GM18520 (cell line): ENCODE measurements at regions not wholly inside any gene's neighbourhood (a gene's known extent, or its start where the extent isn't known, plus 50 kb on each side); places are given as distances from the start of the nearest gene placed in this dataset.
"Not testable (repeated sequence)": the region's sequence is repeated elsewhere in the genome, so short reads cannot be mapped to it uniquely, and the experiment has no call there.

ENCODE experiments used
- ATAC-seq: cut with Tn5 transposase; IDR thresholded peaks from one replicate; pipeline ENCODE4 v1.9.1; 2021; ENCODE audit not compliant: unreplicated experiment

DNA sequence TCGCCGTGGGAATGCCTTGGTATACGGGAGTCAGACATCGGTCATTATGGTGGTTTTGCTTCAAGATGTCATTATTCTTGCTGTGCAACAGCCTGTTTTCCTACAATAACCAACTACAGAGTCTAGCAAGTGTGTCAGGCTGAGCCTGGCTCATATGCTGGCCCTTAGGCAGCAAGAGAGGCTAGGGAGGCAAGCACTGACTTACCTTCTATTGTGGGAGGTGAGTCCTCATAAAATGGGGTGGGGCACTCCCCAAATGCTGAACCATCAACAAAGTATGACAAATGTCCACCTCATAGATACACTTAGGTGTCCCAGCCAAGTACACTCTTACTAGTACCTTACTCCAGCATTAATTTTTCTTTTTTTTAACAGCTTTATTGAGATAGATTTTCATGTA lies 77.0 kb upstream of the ATL2 start:
- no peak for ATAC-seq

DNA sequence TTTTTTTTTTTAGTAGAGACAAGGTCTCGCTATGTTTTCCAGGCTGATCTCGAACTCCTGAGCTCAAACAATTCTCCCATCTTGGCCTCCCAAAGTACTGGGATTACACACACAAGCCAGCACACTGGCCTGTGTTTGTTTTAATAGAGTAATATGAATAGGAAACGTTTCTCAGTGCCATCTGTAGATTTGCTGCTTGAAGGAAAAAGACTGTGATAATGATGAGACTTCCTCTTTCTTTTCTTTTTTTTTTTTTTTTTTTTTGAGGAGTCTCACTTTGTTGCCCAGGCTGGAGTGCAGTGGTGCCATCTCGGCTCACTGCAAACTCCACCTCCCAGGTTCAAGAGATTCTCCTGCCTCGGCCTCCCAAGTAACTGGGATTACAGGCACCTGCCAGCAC lies 74.7 kb upstream of the ATL2 start:
- not testable (repeated sequence) for ATAC-seq

DNA sequence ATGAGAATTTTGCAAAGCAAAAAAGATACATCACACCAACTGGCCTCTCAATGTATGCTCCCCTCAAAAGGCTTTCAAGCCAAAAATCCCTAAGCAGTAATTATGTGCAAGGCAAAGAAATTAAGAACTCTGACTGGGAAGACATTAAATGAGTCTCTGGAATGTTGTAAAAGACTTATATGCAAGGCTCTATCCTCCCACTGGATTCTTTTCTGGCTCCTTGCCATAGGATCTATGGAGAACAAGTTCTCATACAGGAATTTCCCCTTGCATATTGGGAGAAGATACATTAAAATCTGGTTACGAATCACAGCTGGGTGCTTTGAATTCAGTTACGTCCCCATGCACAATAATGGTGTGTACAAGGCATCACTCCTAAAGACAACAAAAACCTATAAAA lies 73.4 kb upstream of the ATL2 start:
- ATAC-seq = no peak

DNA sequence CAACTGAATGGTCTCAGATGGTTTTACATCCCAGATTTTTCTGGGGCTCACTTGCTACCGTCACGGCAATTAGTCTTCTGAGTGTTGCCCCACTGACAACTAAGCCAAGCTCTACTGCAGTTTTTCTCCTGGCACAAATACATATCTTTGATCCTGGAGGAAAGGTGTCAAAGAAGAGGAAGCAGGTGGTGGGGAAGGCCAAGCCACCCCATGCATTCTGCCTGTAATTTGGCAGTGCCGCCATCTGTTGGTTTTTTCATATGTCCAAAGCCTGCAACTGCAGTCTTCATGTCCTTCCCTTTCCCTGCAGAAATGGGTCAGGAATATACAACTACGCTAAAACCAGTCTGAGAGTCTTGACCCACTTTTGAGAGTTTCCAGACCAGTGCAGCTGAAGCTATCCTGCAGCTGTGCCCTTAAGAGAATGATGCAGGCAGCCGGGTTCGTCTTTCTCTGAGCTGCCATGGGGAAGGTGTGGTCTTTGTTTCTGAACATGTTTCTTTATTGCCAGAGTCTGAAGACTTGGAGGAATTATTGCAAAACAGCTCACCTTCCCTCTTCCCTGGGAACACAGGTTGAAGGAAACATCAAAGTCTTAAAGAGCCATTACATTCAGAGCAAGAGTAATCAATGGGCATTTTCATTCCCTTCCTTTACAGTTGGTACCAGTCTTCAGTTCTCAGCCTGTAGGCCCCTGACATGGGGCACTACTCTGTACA lies 71.8 kb upstream of the ATL2 start:
- ATAC-seq = no peak

DNA sequence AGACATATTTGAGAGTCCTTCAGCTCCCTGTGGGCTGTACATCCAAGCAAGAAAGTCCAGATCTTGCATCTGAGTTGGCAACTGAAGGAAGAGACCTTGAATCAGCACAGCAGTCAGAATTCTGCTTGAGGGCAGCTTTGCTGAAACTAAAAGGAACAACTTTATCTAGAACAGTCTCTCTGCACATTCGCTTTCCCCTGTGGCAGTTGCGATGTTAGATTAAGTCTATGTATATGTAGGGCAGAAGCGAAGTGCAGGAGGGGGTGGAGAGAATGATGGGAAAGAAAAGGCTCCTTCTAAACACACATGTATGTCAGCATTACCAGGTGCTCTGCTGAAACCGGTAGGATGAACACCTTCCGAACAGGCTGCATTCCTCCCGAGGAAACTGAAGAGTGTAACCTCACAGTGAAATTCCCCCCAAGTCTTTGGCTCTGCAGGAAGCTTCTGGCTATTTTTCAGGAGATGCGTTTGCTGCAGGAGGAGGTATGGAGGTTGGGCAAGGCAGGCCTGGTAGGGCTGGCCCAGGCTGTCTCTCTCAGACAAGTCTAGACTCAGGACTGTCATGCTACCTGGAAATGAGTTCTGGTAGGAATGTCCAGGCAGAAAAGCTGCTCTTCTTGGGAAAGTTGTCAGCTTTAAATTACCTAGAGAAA lies 70.0 kb upstream of the ATL2 start:
- no peak for ATAC-seq

DNA sequence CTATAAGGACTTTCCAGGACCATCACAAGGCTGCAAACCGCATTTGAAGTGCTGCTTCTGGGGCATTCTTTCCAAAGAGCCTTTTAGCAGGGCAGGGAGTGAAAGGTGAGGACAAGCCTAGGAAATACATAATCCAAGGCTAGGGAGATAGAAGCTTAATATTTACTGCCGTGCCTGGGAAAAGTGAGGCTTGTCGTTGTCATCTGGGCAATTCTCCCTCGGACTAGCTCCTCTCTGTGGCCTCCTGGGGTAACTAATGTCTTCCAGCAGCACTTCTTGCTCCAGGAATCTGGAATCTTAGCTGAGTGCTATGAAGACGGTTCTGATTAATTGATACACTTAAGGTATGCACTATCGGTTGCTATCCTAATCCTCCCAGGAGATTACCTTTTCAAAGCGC lies 69.3 kb upstream of the ATL2 start:
- ATAC-seq = no peak

DNA sequence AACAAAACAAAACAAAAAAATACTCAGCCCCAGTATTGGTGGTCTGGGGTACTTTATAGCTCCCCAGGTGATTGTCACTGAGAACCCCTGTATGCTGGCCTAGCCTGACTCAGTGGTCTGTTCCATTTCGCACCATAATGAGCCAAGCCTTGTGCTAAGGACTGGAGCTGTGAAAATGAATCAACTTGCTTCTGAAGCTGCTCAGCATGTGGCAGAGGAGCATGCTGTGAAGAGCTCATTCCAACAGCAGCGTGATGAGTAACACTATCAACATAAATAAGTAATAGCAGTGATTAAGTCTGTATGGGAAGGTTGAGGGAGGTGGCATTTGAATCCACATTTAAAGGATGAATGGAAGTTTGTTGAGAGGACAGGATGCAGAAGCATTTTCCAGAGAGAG lies 67.2 kb upstream of the ATL2 start:
- ATAC-seq = no peak

DNA sequence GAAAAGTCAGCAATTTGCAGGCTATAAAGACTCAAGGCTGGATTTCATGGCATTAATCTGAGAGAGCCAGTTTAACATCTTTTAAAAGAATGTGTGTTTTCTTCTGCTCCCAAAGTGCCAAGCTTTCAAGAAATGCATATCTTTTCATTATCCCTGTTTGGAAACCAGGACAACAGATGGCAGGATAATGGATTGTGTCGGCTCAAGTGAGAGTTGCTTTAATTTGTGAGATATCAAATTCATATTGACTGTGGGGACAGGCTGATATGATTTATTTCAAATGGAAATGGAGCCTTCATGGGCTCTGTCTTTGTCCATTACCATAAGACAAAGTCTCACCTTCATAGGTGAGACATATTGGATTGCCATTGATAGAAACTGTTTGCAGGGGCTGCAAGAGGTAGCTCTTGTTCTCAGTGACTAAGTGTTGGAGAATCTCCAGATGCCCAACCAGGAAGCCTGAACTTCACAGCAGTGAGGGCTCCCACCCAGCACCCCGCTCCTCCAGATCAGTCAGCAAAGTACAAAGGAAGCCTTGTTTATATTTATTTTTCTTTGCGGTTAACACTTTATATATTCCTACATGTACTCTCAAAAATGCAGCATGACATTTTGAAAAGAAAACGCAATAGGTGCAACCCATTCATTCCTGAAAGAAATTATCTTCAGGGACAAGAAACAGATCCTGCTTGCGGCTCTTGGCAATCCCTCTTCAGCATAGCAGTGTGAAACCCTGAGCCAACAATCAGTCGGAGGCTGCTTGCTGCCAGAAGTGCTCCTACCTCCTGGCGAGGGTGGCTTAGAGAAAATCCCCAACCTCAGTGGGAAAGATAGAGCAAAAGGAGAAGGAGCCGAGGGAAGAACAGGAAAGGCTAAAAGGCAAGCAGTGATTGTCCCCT lies 65.8 kb upstream of the ATL2 start:
- no peak for ATAC-seq

DNA sequence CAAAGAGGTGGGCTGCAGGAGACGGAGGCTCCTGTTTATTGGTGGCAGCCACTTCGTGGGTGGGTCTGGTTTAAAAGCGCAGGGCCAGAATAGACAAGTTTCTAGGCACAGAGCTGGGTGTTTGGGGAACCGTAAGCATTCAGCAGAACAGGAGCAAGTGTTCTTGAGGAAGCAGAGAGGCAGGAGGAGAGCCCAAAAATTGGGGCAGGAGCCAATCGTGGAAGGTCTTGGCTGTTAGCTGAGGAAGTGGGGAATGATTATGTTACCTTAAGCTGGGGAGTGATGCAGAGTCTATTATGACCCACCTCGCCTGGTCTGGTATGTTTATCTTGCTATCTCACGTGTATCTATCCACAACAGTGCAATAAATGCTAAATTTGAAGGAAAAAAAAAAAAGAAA lies 64.3 kb upstream of the ATL2 start:
- ATAC-seq = no peak

DNA sequence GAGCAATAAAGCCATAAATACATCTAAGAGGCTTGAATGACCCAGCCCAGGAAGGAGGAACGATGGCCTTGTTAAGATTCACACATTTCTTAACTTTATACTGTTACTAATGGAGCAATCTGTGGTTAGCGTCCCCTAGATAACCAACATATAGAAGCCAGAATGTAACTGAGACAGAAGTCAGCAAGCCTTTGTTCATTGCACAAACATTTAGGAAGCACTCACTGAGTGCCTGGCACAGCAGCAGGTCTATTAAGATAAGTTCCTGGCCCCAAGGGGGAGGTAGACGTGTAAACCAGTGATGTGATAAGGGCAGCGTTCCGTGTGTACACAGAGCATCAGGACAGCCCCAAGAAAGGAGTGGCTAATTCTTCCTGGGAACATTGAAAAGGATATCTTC lies 63.6 kb upstream of the ATL2 start:
- no peak for ATAC-seq

DNA sequence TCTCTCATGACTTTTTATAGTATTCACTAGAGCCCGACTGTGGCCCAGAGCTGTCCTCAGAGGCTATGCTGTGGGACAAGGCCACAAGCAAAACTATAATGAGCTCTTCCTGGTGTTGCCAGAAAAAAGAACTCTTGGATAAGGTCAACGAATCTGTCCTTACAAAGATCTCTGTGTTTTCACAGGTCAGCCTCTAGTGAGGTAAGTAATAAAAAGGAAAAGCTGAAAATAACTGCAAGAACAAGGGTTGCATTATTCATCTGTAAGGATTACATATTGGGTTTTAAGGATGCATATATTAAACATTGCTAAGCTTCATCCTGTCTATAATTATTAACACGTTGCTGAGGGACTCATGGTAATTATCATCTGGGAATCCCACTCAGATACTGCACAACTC lies 62.8 kb upstream of the ATL2 start:
- no peak for ATAC-seq

DNA sequence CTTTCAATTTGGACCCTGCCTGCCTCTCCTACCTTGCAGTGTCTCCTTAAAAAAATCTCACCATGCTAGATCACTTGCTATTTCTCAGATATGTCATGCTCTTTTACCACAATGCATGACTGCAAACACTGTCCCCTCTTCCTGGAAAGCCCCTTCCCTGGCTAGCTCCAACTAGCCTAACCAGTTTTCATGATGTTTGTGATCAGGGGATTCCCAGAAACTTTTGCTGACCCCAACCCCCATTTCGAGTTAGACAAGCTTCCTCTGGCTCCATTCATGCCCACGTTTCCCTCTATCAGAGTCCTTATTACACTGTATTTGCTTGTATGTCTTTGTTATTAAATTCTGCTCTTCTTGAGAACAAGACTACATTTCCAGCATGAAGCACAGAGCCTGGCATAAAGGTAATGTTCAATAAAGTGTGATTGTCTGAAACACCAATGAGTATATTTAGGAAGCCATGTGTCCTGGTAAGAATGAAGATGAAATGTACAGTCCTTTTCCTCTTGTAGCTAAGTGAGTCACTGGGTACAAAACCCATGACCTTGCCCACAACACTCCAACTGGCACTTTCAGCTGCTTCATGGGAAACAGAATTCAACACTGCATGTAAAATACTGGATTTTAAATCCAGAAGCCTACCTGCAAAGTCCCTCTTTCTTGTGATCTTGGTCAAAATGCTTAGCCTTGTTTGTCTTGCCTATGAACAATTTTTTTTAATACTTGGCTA lies 62.0 kb upstream of the ATL2 start:
- ATAC-seq = peak; percentile 63

DNA sequence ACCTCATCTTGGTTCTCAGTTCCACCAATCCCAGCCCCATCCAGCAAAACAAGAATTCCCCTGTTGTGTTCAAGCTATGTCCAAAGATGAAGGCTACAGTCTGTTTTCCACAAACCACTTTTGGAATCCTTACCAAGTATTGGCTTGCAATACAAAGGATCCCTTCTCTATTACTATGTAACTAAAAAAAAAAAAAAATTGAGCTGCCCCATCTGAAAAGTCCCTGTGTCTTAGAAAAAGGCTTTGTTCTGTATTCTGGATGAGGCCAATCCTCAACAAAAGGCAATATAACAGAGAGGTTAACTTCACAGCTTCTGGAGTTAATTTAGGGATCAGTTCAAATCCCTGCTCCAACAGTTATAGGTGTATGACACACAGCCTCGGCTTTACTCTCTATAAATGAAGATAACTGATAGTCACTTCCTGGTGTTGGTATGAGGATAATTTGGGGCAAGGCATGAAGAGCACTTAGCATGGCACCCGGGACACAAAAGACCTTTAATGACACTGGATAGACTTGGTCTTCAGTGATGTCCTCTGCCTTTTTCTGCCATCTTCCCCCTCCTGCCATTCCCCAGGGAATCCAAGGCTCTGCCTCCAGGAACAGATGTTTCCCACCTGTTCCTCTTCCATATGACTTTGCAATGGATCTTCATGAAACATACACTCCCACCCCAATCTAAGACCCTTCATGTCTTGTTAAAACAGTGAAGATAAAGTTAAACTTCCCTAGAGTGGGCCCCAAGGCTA lies 61.2 kb upstream of the ATL2 start:
- ATAC-seq = peak; percentile 4

DNA sequence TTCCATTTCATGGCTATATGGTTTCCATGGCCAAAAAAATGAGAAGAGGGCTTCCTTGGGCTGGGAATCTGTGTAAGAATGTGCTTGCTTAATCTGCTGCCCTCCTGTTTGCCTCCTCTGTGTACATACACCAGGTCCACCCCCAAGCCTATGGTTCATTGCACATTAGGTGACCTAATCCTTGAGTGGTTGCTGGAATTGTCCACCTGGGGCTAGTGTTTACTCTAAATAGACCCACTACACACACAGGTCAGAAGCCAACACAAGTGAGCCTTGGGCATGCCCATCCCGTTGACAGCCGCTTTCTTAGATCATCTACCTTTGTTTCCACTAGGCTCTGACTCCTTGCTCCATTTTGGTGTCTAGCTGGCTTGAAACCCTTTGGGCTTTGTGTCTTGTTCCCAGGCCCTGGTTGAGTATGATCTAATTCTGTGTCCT lies 59.2 kb upstream of the ATL2 start:
- no peak for ATAC-seq

DNA sequence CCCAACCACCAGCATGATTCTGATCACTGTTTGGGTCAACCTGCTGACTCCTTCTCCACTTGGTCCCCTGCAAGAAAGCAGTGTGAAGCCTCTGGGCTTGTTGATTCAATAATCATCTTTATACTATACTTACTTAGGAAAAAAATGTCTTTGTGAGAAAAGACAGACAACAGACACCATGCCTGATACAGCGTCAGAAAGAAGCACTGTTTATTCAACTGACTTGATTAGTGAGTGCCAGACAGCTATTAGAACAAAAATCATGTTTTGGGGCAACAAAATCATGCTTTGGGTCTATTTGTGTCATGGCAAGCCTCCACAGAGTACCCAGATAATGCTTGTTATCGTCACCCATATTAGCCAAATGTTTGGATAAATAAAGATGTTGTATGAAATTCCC lies 58.7 kb upstream of the ATL2 start:
- no peak for ATAC-seq

DNA sequence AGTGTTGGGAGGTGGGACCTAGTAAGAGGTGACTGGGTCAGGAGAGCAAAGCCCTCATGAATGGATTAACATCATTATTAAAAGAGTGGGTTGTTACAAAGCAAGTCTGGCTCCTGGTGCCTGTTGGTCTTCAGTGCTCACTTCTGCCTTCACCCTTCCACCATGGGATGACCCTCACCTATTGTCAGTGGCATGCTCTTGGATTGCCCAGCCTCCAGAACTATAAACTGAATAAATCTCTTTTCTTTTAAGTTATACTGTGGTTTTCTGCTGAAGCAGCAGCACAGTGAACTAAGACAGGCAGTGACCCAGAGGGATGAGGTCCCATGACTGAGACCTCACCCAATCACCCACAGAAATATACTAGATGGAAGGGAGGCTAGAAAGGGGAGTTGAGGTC lies 57.5 kb upstream of the ATL2 start:
- ATAC-seq = no peak

DNA sequence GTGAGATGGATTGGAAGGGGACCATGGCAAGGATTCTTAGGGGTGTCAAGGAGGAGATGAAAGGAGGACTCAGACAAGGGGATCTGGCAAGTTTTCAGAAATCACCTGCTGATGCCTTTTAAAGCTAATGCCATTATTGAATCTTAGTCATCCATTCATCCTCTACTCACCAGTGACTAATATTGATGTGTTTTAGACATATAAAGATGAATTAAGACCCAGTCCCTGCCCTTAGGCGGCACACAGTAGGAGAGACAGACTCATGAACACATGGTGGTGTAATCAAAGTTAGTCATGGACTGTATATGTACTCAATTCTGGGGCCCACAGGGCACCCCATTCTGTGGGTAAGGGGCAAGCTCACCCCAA lies 56.5 kb upstream of the ATL2 start:
- no peak for ATAC-seq

DNA sequence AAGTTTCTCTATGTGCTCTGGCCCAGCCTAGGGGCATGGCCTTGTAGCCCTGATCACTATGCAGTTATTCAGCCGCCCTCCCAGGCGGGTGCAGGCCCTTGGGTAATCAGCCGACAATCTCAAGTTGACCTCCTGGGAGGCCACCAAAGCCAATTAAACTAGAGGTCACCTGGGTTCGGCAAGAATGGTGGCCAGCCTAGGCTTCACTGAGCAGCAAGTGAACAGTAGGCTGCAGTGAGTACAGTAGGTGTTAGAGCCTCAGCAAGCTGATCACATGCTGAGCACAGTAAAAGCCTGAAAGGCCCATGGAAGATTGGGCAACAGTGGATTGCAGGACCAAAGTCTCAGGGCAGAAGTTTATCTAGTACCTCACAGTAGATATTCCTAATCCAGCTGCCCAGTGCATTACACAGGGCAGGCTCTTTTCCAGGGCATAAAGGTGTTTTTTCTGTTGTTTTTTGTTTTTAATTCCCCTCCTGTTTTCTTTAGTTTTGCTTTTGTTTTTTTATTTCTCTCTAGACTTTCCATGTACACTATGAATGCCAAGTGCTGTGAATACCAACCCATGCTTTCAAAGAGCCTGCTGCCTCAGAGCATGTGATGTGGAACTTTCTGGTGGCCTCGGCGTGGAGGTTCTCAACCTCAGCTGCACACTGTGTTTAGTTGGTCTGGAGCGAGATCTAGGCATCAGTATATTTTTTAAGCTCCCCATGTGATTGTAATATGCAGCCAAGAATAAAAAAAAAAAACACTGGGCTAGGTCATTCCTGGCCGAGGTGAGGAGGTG lies 55.9 kb upstream of the ATL2 start:
- no peak for ATAC-seq

DNA sequence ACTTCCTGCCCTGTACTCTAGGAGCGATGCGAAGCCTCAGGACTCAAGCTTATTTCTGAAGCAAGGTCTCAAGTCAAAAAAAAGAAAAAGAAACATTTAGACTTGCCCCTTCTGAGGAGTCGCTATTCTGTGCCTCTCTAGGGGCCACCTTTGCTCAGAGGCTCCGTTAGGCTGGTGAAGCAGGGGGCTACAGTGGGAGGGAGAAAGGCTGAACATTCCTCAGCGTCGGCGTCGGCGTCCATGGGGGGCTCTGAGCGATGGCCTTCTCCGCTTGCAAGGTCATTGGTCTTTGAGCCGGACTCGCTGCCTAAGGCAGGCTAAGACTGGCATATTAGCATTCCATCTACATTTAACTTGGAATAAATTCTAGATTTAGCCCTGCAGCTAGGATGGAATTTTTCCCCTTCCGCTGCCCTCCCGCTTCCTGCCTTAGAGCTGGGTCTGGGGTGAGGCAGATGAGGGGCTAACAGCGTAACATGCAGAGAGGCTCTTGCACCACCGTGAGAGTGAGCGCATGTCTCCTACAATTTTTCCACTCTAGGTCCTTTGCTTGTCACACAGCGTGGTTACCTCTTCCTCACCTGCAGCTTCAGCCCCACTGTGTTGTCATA lies 53.6 kb upstream of the ATL2 start:
- ATAC-seq = no peak
